ENCODE measurements at regions not wholly inside any gene's neighbourhood (a gene's known extent, or its start where the extent isn't known, plus 50 kb on each side); places are given as distances from the start of the nearest gene placed in this dataset.
A peak's percentile ranks its signal among the peaks of the same experiment; 100 is the strongest.
"Not testable (repeated sequence)": the region's sequence is repeated elsewhere in the genome, so short reads cannot be mapped to it uniquely, and the experiment has no call there.

GRCh38 chr20:28562510-28562898 is 2695.0 kb upstream of the DEFB115 start:
- H3K27ac Mint-ChIP-seq: no peak overlapping the region

GRCh38 chr20:28562899-28563521 is 2694.5 kb upstream of the DEFB115 start:
- not testable (repeated sequence) for H3K4me3 Mint-ChIP-seq; DNase-seq; ATAC-seq (ENCODE audit: low read depth in 2 of 2); H3K27ac Mint-ChIP-seq; H3K27me3 Mint-ChIP-seq; H3K4me1 Mint-ChIP-seq
- Mint-ChIP-seq H3K36me3 (peaks cover 9 to 26% of the 10 kb centered on the region in 2 donors), H3K9me3 (peaks cover 10 to 44% (median 30%) of the 10 kb centered on the region in 7 donors)

More at GRCh38 chr20:28562510-28562898, 2695.0 kb upstream of the DEFB115 start:
- peaks cover 9 to 26% of the 10 kb centered on the region in 2 donors for H3K36me3 Mint-ChIP-seq
- no peaks in the 10 kb centered on the region for H3K27me3 Mint-ChIP-seq
- H3K4me1 Mint-ChIP-seq: no peaks in the 10 kb centered on the region
- DNase-seq: no peak
- H3K9me3 Mint-ChIP-seq: peaks cover 10 to 44% (median 30%) of the 10 kb centered on the region in 7 donors
- ATAC-seq (ENCODE audit: low read depth in 2 of 2): no peak
- H3K4me3 Mint-ChIP-seq: no peak overlapping the region

- ATAC-seq (ENCODE audit: low read depth in 2 of 2); H3K4me1 Mint-ChIP-seq; H3K27ac Mint-ChIP-seq; H3K4me3 Mint-ChIP-seq; H3K27me3 Mint-ChIP-seq; DNase-seq: not testable (repeated sequence)
- H3K36me3 Mint-ChIP-seq: peaks cover 9 to 26% of the 10 kb centered on the region in 2 donors
- H3K9me3 Mint-ChIP-seq: peaks cover 10 to 39% (median 27%) of the 10 kb centered on the region in 7 donors
Measured at GRCh38 chr20:28564024-28564423, 2693.4 kb upstream of the DEFB115 start.

- not testable (repeated sequence) for DNase-seq; ATAC-seq (ENCODE audit: low read depth in 2 of 2); H3K27me3 Mint-ChIP-seq; H3K4me3 Mint-ChIP-seq; H3K4me1 Mint-ChIP-seq; H3K27ac Mint-ChIP-seq
- Mint-ChIP-seq H3K9me3 (peaks cover 17 to 38% (median 28%) of the 10 kb centered on the region in 7 donors), H3K36me3 (peaks cover 9 to 26% of the 10 kb centered on the region in 2 donors)
Measured at GRCh38 chr20:28564688-28565463, 2692.6 kb upstream of the DEFB115 start.

- H3K9me3 Mint-ChIP-seq: peaks cover 0 to 44% (median 15%) of the 10 kb centered on the region in 7 donors
- H3K4me3 Mint-ChIP-seq; DNase-seq; ATAC-seq (ENCODE audit: low read depth in 2 of 2); H3K27me3 Mint-ChIP-seq; H3K4me1 Mint-ChIP-seq: not testable (repeated sequence)
- H3K36me3 Mint-ChIP-seq: peaks cover 5 to 14% of the 10 kb centered on the region in 2 donors
- H3K27ac Mint-ChIP-seq: peak overlapping the region in 1 of 6 donors; percentile 44
Measured at GRCh38 chr20:28575991-28576390, 2681.5 kb upstream of the DEFB115 start.

GRCh38 chr20:28591680-28592079 is 2665.8 kb upstream of the DEFB115 start:
- not testable (repeated sequence) for H3K4me3 Mint-ChIP-seq; H3K9me3 Mint-ChIP-seq; DNase-seq; ATAC-seq (ENCODE audit: low read depth in 2 of 2); H3K27ac Mint-ChIP-seq; H3K27me3 Mint-ChIP-seq; H3K36me3 Mint-ChIP-seq
- H3K4me1 Mint-ChIP-seq: peaks cover 6 to 17% (median 12%) of the 10 kb centered on the region in 3 donors

- H3K9me3 Mint-ChIP-seq; H3K27me3 Mint-ChIP-seq; H3K36me3 Mint-ChIP-seq; H3K4me3 Mint-ChIP-seq; ATAC-seq (ENCODE audit: low read depth in 2 of 2); DNase-seq; H3K27ac Mint-ChIP-seq: not testable (repeated sequence)
- peaks cover 10 to 31% (median 21%) of the 10 kb centered on the region in 3 donors for H3K4me1 Mint-ChIP-seq
Measured at GRCh38 chr20:28593383-28593782, 2664.1 kb upstream of the DEFB115 start.

- H3K27me3 Mint-ChIP-seq: not testable (repeated sequence)
Measured at GRCh38 chr20:28594476-28594875, 2663.0 kb upstream of the DEFB115 start.

GRCh38 chr20:28602006-28602402 is 2655.5 kb upstream of the DEFB115 start:
- Mint-ChIP-seq H3K4me1 (peaks cover 9 to 26% (median 21%) of the 10 kb centered on the region in 3 donors), H3K27ac (peak overlapping the region; percentile 46 to 98 (median 88)), H3K4me3 (peak overlapping the region; percentile 88 to 99 (median 96)), H3K9me3 (peaks cover 3 to 15% (median 8%) of the 10 kb centered on the region in 7 donors), H3K36me3 (peaks cover 0 to 13% of the 10 kb centered on the region in 2 donors)
- DNase-seq; ATAC-seq (ENCODE audit: low read depth in 2 of 2); H3K27me3 Mint-ChIP-seq: not testable (repeated sequence)

More at GRCh38 chr20:28594476-28594875, 2663.0 kb upstream of the DEFB115 start:
- ATAC-seq (ENCODE audit: low read depth in 2 of 2); H3K4me3 Mint-ChIP-seq; DNase-seq; H3K36me3 Mint-ChIP-seq; H3K27ac Mint-ChIP-seq; H3K9me3 Mint-ChIP-seq: not testable (repeated sequence)
- peaks cover 10 to 31% (median 21%) of the 10 kb centered on the region in 3 donors for H3K4me1 Mint-ChIP-seq

GRCh38 chr20:28602403-28603217 is 2654.9 kb upstream of the DEFB115 start:
- peak; percentile 82 for DNase-seq
- peaks cover 3 to 16% (median 8%) of the 10 kb centered on the region in 7 donors for H3K9me3 Mint-ChIP-seq
- not testable (repeated sequence) for H3K27me3 Mint-ChIP-seq
- H3K27ac Mint-ChIP-seq: peak overlapping the region; percentile 85 to 98 (median 88)
- peaks cover 9 to 22% (median 20%) of the 10 kb centered on the region in 3 donors for H3K4me1 Mint-ChIP-seq
- H3K36me3 Mint-ChIP-seq: peaks cover 0 to 13% of the 10 kb centered on the region in 2 donors
- ATAC-seq (ENCODE audit: low read depth in 2 of 2): peak; percentile 91 to 92
- peak overlapping the region; percentile 88 to 99 (median 96) for H3K4me3 Mint-ChIP-seq

- H3K9me3 Mint-ChIP-seq: peaks cover 3 to 16% (median 8%) of the 10 kb centered on the region in 7 donors
- H3K27ac Mint-ChIP-seq: peak overlapping the region in 3 of 6 donors; percentile 17 to 90 (median 85)
Measured at GRCh38 chr20:28603218-28603577, 2654.3 kb upstream of the DEFB115 start.

GRCh38 chr20:28616354-28616753 is 2641.1 kb upstream of the DEFB115 start:
- Mint-ChIP-seq H3K4me1 (no peaks in the 10 kb centered on the region), H3K4me3 (no peak overlapping the region), H3K27ac (no peak overlapping the region), H3K9me3 (peaks cover 17 to 79% (median 49%) of the 10 kb centered on the region in 7 donors), H3K36me3 (peaks cover 0 to 13% of the 10 kb centered on the region in 2 donors), H3K27me3 (peaks cover 0 to 5% (median 0%) of the 10 kb centered on the region in 3 donors)
- DNase-seq: no peak
- ATAC-seq (ENCODE audit: low read depth in 2 of 2): no peak

More at GRCh38 chr20:28603218-28603577, 2654.3 kb upstream of the DEFB115 start:
- H3K4me1 Mint-ChIP-seq: peaks cover 9 to 16% (median 15%) of the 10 kb centered on the region in 3 donors
- DNase-seq; ATAC-seq (ENCODE audit: low read depth in 2 of 2); H3K27me3 Mint-ChIP-seq: not testable (repeated sequence)
- peak overlapping the region in 7 of 8 donors; percentile 91 to 99 (median 97) for H3K4me3 Mint-ChIP-seq
- peaks cover 0 to 13% of the 10 kb centered on the region in 2 donors for H3K36me3 Mint-ChIP-seq
